ENCODE measurements at regions not wholly inside any gene's neighbourhood (a gene's known extent, or its start where the extent isn't known, plus 50 kb on each side); places are given as distances from the start of the nearest gene placed in this dataset.

- in situ Hi-C loops (cut with MboI; ENCODE audit: low sequenced_read_pairs, unreplicated experiment), result no loop called here
These were observed 139.2 kb upstream of the SYT6 start for GRCh38 chr1:114292835-114293234.

GRCh38 chr1:114292194-114292593 is 138.5 kb upstream of the SYT6 start:
- in situ Hi-C loops (cut with MboI; ENCODE audit: low sequenced_read_pairs, unreplicated experiment), result no loop called here
- DNase-seq (ENCODE audit: low spot score), result no peak
- no peak for TF ChIP-seq CTCF (IDR thresholded peaks at IDR 0.05; ENCODE audit: borderline replicate concordance, control extremely low read depth, extremely low read depth, insufficient read depth, missing control alignments)

More at GRCh38 chr1:114292835-114293234, 139.2 kb upstream of the SYT6 start:
- no peak for TF ChIP-seq CTCF (IDR thresholded peaks at IDR 0.05; ENCODE audit: borderline replicate concordance, control extremely low read depth, extremely low read depth, insufficient read depth, missing control alignments)
- no peak for DNase-seq (ENCODE audit: low spot score)

- DNase-seq (ENCODE audit: low spot score), result no peak
- in situ Hi-C loops (cut with MboI; ENCODE audit: low sequenced_read_pairs, unreplicated experiment), result no loop called here
- TF ChIP-seq CTCF (IDR thresholded peaks at IDR 0.05; ENCODE audit: borderline replicate concordance, control extremely low read depth, extremely low read depth, insufficient read depth, missing control alignments), result no peak
These were observed 137.1 kb upstream of the SYT6 start for GRCh38 chr1:114290776-114291175.

- in situ Hi-C loops (cut with MboI; ENCODE audit: low sequenced_read_pairs, unreplicated experiment), result no loop called here
- DNase-seq (ENCODE audit: low spot score), result no peak
- TF ChIP-seq CTCF (IDR thresholded peaks at IDR 0.05; ENCODE audit: borderline replicate concordance, control extremely low read depth, extremely low read depth, insufficient read depth, missing control alignments), result no peak
These were observed 136.7 kb upstream of the SYT6 start for GRCh38 chr1:114290341-114290740.

- DNase-seq (ENCODE audit: low spot score), result no peak
- no peak for TF ChIP-seq CTCF (IDR thresholded peaks at IDR 0.05; ENCODE audit: borderline replicate concordance, control extremely low read depth, extremely low read depth, insufficient read depth, missing control alignments)
- in situ Hi-C loops (cut with MboI; ENCODE audit: low sequenced_read_pairs, unreplicated experiment), result no loop called here
These were observed 136.2 kb upstream of the SYT6 start for GRCh38 chr1:114289824-114290223.

- no peak for TF ChIP-seq CTCF (IDR thresholded peaks at IDR 0.05; ENCODE audit: borderline replicate concordance, control extremely low read depth, extremely low read depth, insufficient read depth, missing control alignments)
- DNase-seq (ENCODE audit: low spot score), result no peak
- in situ Hi-C loops (cut with MboI; ENCODE audit: low sequenced_read_pairs, unreplicated experiment), result no loop called here
These were observed 135.6 kb upstream of the SYT6 start for GRCh38 chr1:114289306-114289705.

- in situ Hi-C loops (cut with MboI; ENCODE audit: low sequenced_read_pairs, unreplicated experiment), result no loop called here
- no peak for DNase-seq (ENCODE audit: low spot score)
- no peak for TF ChIP-seq CTCF (IDR thresholded peaks at IDR 0.05; ENCODE audit: borderline replicate concordance, control extremely low read depth, extremely low read depth, insufficient read depth, missing control alignments)
These were observed 133.3 kb upstream of the SYT6 start for GRCh38 chr1:114286960-114287359.
